Upper lobe of left lung (tissue), 6 donors: ENCODE measurements at regions not wholly inside any gene's neighbourhood (a gene's known extent, or its start where the extent isn't known, plus 50 kb on each side); places are given as distances from the start of the nearest gene placed in this dataset.
A peak's percentile ranks its signal among the peaks of the same experiment; 100 is the strongest.

ENCODE experiments used
- ATAC-seq, 2 donors: fragments of 200-7000 bp; cut with Tn5 transposase; one replicate each; pipeline ENCODE4 v1.9.1; 2022; ENCODE audit warnings: mild to moderate bottlenecking in 2 of 2, moderate library complexity in 2 of 2; ENCODE audit not compliant: low FRiP score in 2 of 2
- DNase-seq, 2 donors: peaks; one replicate each; pipeline ENCODE4 v3.0.0-alpha.2; 2019 to 2020
- H3K27ac ChIP-seq, 4 donors: fragments of 200-600 bp; sonication (generic); one replicate each; pipeline ENCODE4 v1.5.1; 2016 to 2019
- H3K27me3 ChIP-seq, 4 donors: fragments of 200-600 bp; sonication (generic); one replicate each; pipeline ENCODE4 v1.5.1; 2017 to 2019
- H3K36me3 ChIP-seq, 4 donors: fragments of 200-600 bp; sonication (generic); one replicate each; pipeline ENCODE4 v1.5.1; 2016 to 2019
- H3K4me1 ChIP-seq, 4 donors: fragments of 200-600 bp; sonication (generic); one replicate each; pipeline ENCODE4 v1.5.1; 2018 to 2019
- H3K4me3 ChIP-seq, 4 donors: fragments of 200-600 bp; sonication (generic); one replicate each; pipeline ENCODE4 v1.5.1; 2017 to 2019; ENCODE audit warnings: mild to moderate bottlenecking in 2 of 4, moderate library complexity in 1 of 4
- H3K9me3 ChIP-seq, 4 donors: fragments of 200-600 bp; sonication (generic); one replicate each; pipeline ENCODE4 v1.5.1; 2018 to 2019
- CTCF ChIP-seq, 6 experiments: fragments of 450-650 bp in 4 of 6; fragments of 200-600 bp in 2 of 6; sonication (generic) in 2 of 6; IDR thresholded peaks; one replicate each; pipeline ENCODE4 v1.5.1; 2016 to 2019; ENCODE audit warnings: antibody characterized with exemption in 6 of 6
- EP300 ChIP-seq, 4 donors: sonication (generic); formaldehyde crosslinking; IDR thresholded peaks; one replicate each; pipeline ENCODE4 v1.5.1; 2017; ENCODE audit warnings: antibody characterized with exemption in 4 of 4, control low read depth in 2 of 4
- POLR2A ChIP-seq, 4 donors: fragments of 450-650 bp; IDR thresholded peaks; one replicate each; pipeline ENCODE4 v1.5.1; 2016 to 2017; ENCODE audit warnings: antibody characterized with exemption in 4 of 4, mild to moderate bottlenecking in 2 of 4
- POLR2AphosphoS5 ChIP-seq, 2 donors: sonication (generic); formaldehyde crosslinking; IDR thresholded peaks; one replicate each; pipeline ENCODE4 v1.5.1; 2017; ENCODE audit warnings: antibody characterized with exemption in 2 of 2
- WGBS, 2 donors: methylation state at CpG; one replicate each; pipeline ENCODE4 v1.1.5; 2017 to 2018; 5-methylcytosine and 5-hydroxymethylcytosine counted together
- donor health status: DM: no; HTN: no; CAD: no; lungs with moderate emphysema.
- donor health status: DM: no; HTN: yes; CAD: no; lungs with severe emphysema.

DNA sequence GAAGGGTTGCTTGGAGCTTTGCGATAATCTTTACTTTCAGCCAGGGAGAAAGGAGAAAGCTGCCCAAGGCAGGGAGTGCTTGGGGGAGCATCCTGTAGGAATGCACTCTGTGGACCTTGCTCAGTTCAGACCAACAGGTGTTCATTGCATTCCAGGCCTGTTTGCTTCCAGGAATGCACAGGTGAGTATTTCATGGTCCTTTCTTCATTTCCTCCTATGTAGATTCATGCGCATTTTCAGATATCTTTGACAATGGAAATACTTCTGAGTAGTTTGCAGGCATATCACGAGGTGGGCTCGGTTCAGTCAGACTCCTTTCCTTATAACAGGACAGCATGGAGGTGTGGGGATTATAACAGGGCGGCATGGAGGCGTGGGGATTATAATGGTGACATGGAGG is 254.8 kb downstream of the FGF9 start:
- no peak for TF ChIP-seq EP300 (IDR thresholded peaks at IDR 0.05)
- no peak for TF ChIP-seq POLR2AphosphoS5 (IDR thresholded peaks at IDR 0.05)
- no peak for TF ChIP-seq CTCF (IDR thresholded peaks at IDR 0.05)
- TF ChIP-seq POLR2A (IDR thresholded peaks at IDR 0.05): no peak
- Histone ChIP-seq H3K27me3 (no peaks in the 10 kb centered on the region), H3K4me1 (no peaks in the 10 kb centered on the region), H3K36me3 (no peaks in the 10 kb centered on the region), H3K9me3 (no peaks in the 10 kb centered on the region), H3K4me3 (no peak overlapping the region), H3K27ac (no peak overlapping the region)
- 92 to 93% methylated on average over 6 of the region's 6 CpGs for WGBS, 2 donors
- ATAC-seq (no peak), DNase-seq (no peak)

DNA sequence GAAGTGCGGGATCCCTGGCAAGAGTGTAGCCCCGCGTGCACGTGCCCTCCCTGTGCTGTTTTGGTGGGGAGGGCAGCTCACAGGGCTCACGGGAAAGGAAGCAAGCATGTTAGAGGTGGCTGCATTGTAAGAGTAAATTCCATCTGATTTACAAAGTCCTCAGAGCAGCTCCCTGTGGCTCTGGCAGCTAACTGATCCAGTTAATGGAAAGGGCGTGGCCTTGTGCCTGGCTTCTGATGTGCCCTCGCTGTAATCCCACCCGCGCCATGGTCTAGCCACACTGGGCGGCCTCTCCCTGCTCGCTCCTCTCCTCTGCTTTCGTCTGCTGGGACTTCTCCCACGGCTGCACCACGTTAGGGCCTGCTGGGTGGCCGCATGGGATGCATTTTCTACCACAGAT is 258.5 kb downstream of the FGF9 start:
- DNase-seq: no peak
- 82 to 89% methylated on average over 15 of the region's 15 CpGs for WGBS, 2 donors
- no peak for ATAC-seq

GRCh38 chr13:21930536-21930935 is 259.7 kb downstream of the FGF9 start:
- H3K9me3 ChIP-seq: no peaks in the 10 kb centered on the region
- TF ChIP-seq CTCF (IDR thresholded peaks at IDR 0.05) (no peak), POLR2A (IDR thresholded peaks at IDR 0.05) (no peak), EP300 (IDR thresholded peaks at IDR 0.05) (no peak), POLR2AphosphoS5 (IDR thresholded peaks at IDR 0.05) (no peak)
- 31 to 42% methylated on average over 6 of the region's 6 CpGs for WGBS, 2 donors
- DNase-seq: no peak
- no peak overlapping the region for H3K4me3 ChIP-seq
- H3K4me1 ChIP-seq: peaks cover 0 to 4% (median 0%) of the 10 kb centered on the region in 4 donors
- H3K27ac ChIP-seq: no peak overlapping the region
- H3K27me3 ChIP-seq: no peaks in the 10 kb centered on the region
- no peak for ATAC-seq
- H3K36me3 ChIP-seq: no peaks in the 10 kb centered on the region

More for the DNA sequence above, 258.5 kb downstream of the FGF9 start:
- Histone ChIP-seq H3K4me1 (peaks cover 0 to 4% (median 0%) of the 10 kb centered on the region in 4 donors), H3K9me3 (no peaks in the 10 kb centered on the region), H3K4me3 (no peak overlapping the region), H3K27me3 (no peaks in the 10 kb centered on the region), H3K27ac (no peak overlapping the region), H3K36me3 (no peaks in the 10 kb centered on the region)
- TF ChIP-seq POLR2AphosphoS5 (IDR thresholded peaks at IDR 0.05) (no peak), EP300 (IDR thresholded peaks at IDR 0.05) (no peak), CTCF (IDR thresholded peaks at IDR 0.05) (no peak), POLR2A (IDR thresholded peaks at IDR 0.05) (no peak)

DNA sequence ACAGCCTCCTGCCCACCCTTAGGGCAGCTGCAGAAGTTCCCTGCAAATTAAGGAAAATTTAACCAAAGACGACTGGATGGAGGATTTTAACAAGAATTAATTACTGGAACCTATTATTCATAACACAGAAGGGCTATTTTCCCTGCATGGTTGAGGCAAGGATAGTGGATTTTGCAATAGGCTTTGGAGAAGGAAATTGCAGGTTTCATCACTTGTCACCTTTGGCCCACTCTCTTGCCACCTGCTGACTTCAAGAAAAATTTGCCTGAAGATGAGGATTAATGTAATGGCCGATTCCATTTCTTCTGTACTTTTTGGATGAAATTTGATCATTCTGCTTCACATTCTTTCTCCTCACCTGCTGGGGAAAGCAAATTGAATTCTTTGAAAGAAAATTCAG is 261.7 kb downstream of the FGF9 start:
- no peak overlapping the region for H3K4me3 ChIP-seq
- DNase-seq (peak in 1 of 2 donors; percentile 25), ATAC-seq (no peak)
- H3K9me3 ChIP-seq: no peaks in the 10 kb centered on the region
- no peak overlapping the region for H3K27ac ChIP-seq
- no peaks in the 10 kb centered on the region for H3K27me3 ChIP-seq
- peaks cover 0 to 4% (median 0%) of the 10 kb centered on the region in 4 donors for H3K4me1 ChIP-seq
- H3K36me3 ChIP-seq: no peaks in the 10 kb centered on the region
- TF ChIP-seq EP300 (IDR thresholded peaks at IDR 0.05): no peak
- TF ChIP-seq POLR2A (IDR thresholded peaks at IDR 0.05): no peak
- TF ChIP-seq CTCF (IDR thresholded peaks at IDR 0.05): no peak
- no peak for TF ChIP-seq POLR2AphosphoS5 (IDR thresholded peaks at IDR 0.05)
- WGBS, 2 donors: 44 to 63% methylated on average over 2 of the region's 2 CpGs

GRCh38 chr13:21932996-21933395 is 262.1 kb downstream of the FGF9 start:
- 43 to 58% methylated on average over 4 to 6 of the region's 6 CpGs for WGBS, 2 donors
- peaks cover 0 to 4% (median 0%) of the 10 kb centered on the region in 4 donors for H3K4me1 ChIP-seq
- DNase-seq: no peak
- no peaks in the 10 kb centered on the region for H3K36me3 ChIP-seq
- no peaks in the 10 kb centered on the region for H3K9me3 ChIP-seq
- H3K4me3 ChIP-seq: no peak overlapping the region
- H3K27ac ChIP-seq: no peak overlapping the region
- no peaks in the 10 kb centered on the region for H3K27me3 ChIP-seq
- no peak for ATAC-seq
- TF ChIP-seq CTCF (IDR thresholded peaks at IDR 0.05) (no peak), EP300 (IDR thresholded peaks at IDR 0.05) (no peak), POLR2A (IDR thresholded peaks at IDR 0.05) (no peak), POLR2AphosphoS5 (IDR thresholded peaks at IDR 0.05) (no peak)
